ENCODE measurements at regions not wholly inside any gene's neighbourhood (a gene's known extent, or its start where the extent isn't known, plus 50 kb on each side); places are given as distances from the start of the nearest gene placed in this dataset.

GRCh38 chr13:26463296-26463695, 94.2 kb upstream of the WASF3 start:
- H3K27ac ChIP-seq = no peak overlapping the region

GRCh38 chr13:26463848-26464247, 93.6 kb upstream of the WASF3 start:
- TF ChIP-seq CTCF (IDR thresholded peaks at IDR 0.05) (no peak), POLR2A (IDR thresholded peaks at IDR 0.05) (no peak)
- Histone ChIP-seq H3K27me3 (no peaks in the 10 kb centered on the region), H3K9me3 (no peaks in the 10 kb centered on the region), H3K4me1 (no peaks in the 10 kb centered on the region), H3K4me3 (no peak overlapping the region), H3K36me3 (no peaks in the 10 kb centered on the region), H3K27ac (no peak overlapping the region)
- DNase-seq = no peak
- intact Hi-C loops (cut with DNase I; ENCODE audit: low total_unique reads) = no loop called here

More at GRCh38 chr13:26463296-26463695, 94.2 kb upstream of the WASF3 start:
- intact Hi-C loops (cut with DNase I; ENCODE audit: low total_unique reads) = no loop called here
- no peak for DNase-seq
- Histone ChIP-seq H3K4me1 (no peaks in the 10 kb centered on the region), H3K4me3 (no peak overlapping the region), H3K27me3 (no peaks in the 10 kb centered on the region), H3K36me3 (no peaks in the 10 kb centered on the region), H3K9me3 (no peaks in the 10 kb centered on the region)
- TF ChIP-seq POLR2A (IDR thresholded peaks at IDR 0.05) (no peak), CTCF (IDR thresholded peaks at IDR 0.05) (no peak)

GRCh38 chr13:26465514-26465913, 92.0 kb upstream of the WASF3 start:
- DNase-seq = no peak
- no peaks in the 10 kb centered on the region for H3K27me3 ChIP-seq
- H3K9me3 ChIP-seq = no peaks in the 10 kb centered on the region
- no peaks in the 10 kb centered on the region for H3K4me1 ChIP-seq
- intact Hi-C loops (cut with DNase I; ENCODE audit: low total_unique reads) = no loop called here
- no peak overlapping the region for H3K4me3 ChIP-seq
- H3K27ac ChIP-seq = no peak overlapping the region
- H3K36me3 ChIP-seq = no peaks in the 10 kb centered on the region
- no peak for TF ChIP-seq CTCF (IDR thresholded peaks at IDR 0.05)
- TF ChIP-seq POLR2A (IDR thresholded peaks at IDR 0.05) = no peak

- Histone ChIP-seq H3K9me3 (no peaks in the 10 kb centered on the region), H3K36me3 (no peaks in the 10 kb centered on the region), H3K27me3 (no peaks in the 10 kb centered on the region), H3K27ac (no peak overlapping the region), H3K4me1 (no peaks in the 10 kb centered on the region), H3K4me3 (no peak overlapping the region)
- TF ChIP-seq POLR2A (IDR thresholded peaks at IDR 0.05) (no peak), CTCF (IDR thresholded peaks at IDR 0.05) (no peak)
- DNase-seq = no peak
- intact Hi-C loops (cut with DNase I; ENCODE audit: low total_unique reads) = no loop called here
These were observed 91.5 kb upstream of the WASF3 start for GRCh38 chr13:26465954-26466353.

- intact Hi-C loops (cut with DNase I; ENCODE audit: low total_unique reads) = no loop called here
- TF ChIP-seq POLR2A (IDR thresholded peaks at IDR 0.05) = no peak
- no peak for TF ChIP-seq CTCF (IDR thresholded peaks at IDR 0.05)
- DNase-seq = no peak
- Histone ChIP-seq H3K4me1 (no peaks in the 10 kb centered on the region), H3K4me3 (no peak overlapping the region), H3K27me3 (no peaks in the 10 kb centered on the region), H3K9me3 (no peaks in the 10 kb centered on the region), H3K27ac (no peak overlapping the region), H3K36me3 (no peaks in the 10 kb centered on the region)
These were observed 89.2 kb upstream of the WASF3 start for GRCh38 chr13:26468265-26468801.

Data from uterus (tissue), 3 donors.